LoVo (cell line): ENCODE measurements at regions not wholly inside any gene's neighbourhood (a gene's known extent, or its start where the extent isn't known, plus 50 kb on each side); places are given as distances from the start of the nearest gene placed in this dataset.
"Not testable (repeated sequence)": the region's sequence is repeated elsewhere in the genome, so short reads cannot be mapped to it uniquely, and the experiment has no call there.

Experiments used
- DNase-seq: peaks from one replicate; pipeline ENCODE4 v3.0.0-alpha.2; 2016; ENCODE audit warnings: low spot score

GRCh38 chr5:177664737-177665136, 64.8 kb downstream of the B4GALT7 start:
- DNase-seq, result not testable (repeated sequence)

GRCh38 chr5:177665172-177665571, 65.2 kb downstream of the B4GALT7 start:
- DNase-seq, result not testable (repeated sequence)

- DNase-seq, result not testable (repeated sequence)
Measured at GRCh38 chr5:177665960-177666359, 66.0 kb downstream of the B4GALT7 start.

GRCh38 chr5:177671035-177671754, 71.3 kb downstream of the B4GALT7 start:
- DNase-seq, result not testable (repeated sequence)

- DNase-seq, result peak; percentile 46
Measured at GRCh38 chr5:177671755-177672690, 72.1 kb downstream of the B4GALT7 start.
